H1 (cell line): ENCODE measurements at regions not wholly inside any gene's neighbourhood (a gene's known extent, or its start where the extent isn't known, plus 50 kb on each side); places are given as distances from the start of the nearest gene placed in this dataset.

Experiments used
- ASH2L ChIP-seq: fragments of 200-600, 300-600 bp; sonication (generic); IDR thresholded peaks from one replicate; pipeline ENCODE4 v1.7.1; 2017; ENCODE audit warnings: low read length
- BRCA1 ChIP-seq: IDR thresholded peaks from 2 replicates; pipeline ENCODE4 v1.6.1; 2012; ENCODE audit warnings: low read depth, low read length, improper control_type of control experiment
- KDM4A ChIP-seq: IDR thresholded peaks from one replicate; pipeline ENCODE4 v1.7.1; 2012; ENCODE audit warnings: low read depth, mild to moderate bottlenecking, moderate library complexity, low read length, inconsistent platforms; ENCODE audit not compliant: severe bottlenecking
- SIRT6 ChIP-seq: IDR thresholded peaks from one replicate; pipeline ENCODE4 v1.7.1; 2012; ENCODE audit warnings: low read length, inconsistent platforms
- TAF1 ChIP-seq: IDR thresholded peaks from 2 replicates; pipeline ENCODE4 v1.6.1; 2011; ENCODE audit warnings: mild to moderate bottlenecking, low read depth, low read length

DNA sequence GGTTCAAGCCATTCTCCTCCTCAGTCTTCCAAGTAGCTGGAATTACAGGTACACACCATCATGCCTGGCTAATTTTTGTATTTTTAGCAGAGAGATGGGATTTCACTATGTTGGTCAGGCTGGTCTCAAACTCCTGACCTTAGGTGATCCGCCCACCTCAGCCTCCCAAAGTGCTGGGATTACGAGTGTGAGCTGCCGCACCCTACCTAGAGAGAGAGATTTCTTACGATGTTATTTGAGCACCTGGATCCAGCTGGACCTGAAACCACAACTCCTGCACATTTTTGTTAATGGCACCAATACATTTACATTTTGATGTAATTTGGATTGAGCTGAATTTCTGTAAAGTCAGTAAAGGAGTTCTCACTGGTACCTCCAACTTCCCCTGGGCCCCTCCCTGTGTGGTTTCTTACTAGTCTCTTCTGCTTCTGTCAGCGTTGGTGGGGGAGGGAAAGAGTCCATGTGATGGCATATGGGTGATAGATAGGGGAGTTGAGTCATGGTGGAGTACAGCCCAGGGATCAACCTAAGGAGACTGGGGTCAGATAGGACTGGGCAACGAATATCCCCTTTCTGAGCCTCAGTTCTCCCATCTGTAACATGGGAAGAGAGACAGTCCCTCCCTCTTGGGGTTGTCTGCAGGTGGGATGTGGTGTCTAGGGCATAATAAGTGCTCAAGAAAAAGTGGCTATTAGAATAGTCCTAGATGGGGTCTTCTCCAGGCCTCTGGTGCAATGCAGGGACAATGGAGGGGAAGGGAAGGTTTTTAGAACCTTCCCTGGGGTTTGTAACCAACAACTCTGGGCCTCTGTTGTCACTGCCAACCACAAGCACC, 83.3 kb upstream of the MED13L start (continued):
- TF ChIP-seq KDM4A (no peak), BRCA1 (no peak), ASH2L (no peak), TAF1 (no peak), SIRT6 (no peak)
